ENCODE measurements at regions not wholly inside any gene's neighbourhood (a gene's known extent, or its start where the extent isn't known, plus 50 kb on each side); places are given as distances from the start of the nearest gene placed in this dataset.

- no peak for TF ChIP-seq GATA3 (IDR thresholded peaks at IDR 0.05; ENCODE audit: low read depth, low read length)
- no peak for TF ChIP-seq GATA2 (IDR thresholded peaks at IDR 0.05; ENCODE audit: low read depth, low read length)
Measured at GRCh38 chr3:102529452-102529851, 94.6 kb downstream of the ZPLD1 start.

GRCh38 chr3:102530415-102531181 lies 95.8 kb downstream of the ZPLD1 start:
- TF ChIP-seq GATA2 (IDR thresholded peaks at IDR 0.05; ENCODE audit: low read depth, low read length) (no peak), GATA3 (IDR thresholded peaks at IDR 0.05; ENCODE audit: low read depth, low read length) (no peak)

- no peak for TF ChIP-seq GATA2 (IDR thresholded peaks at IDR 0.05; ENCODE audit: low read depth, low read length)
- TF ChIP-seq GATA3 (IDR thresholded peaks at IDR 0.05; ENCODE audit: low read depth, low read length), result no peak
Measured at GRCh38 chr3:102531686-102532085, 96.9 kb downstream of the ZPLD1 start.

GRCh38 chr3:102532901-102533300 lies 98.1 kb downstream of the ZPLD1 start:
- no peak for TF ChIP-seq GATA3 (IDR thresholded peaks at IDR 0.05; ENCODE audit: low read depth, low read length)
- TF ChIP-seq GATA2 (IDR thresholded peaks at IDR 0.05; ENCODE audit: low read depth, low read length), result no peak

- TF ChIP-seq GATA3 (IDR thresholded peaks at IDR 0.05; ENCODE audit: low read depth, low read length) (no peak), GATA2 (IDR thresholded peaks at IDR 0.05; ENCODE audit: low read depth, low read length) (no peak)
Measured at GRCh38 chr3:102533784-102534183, 99.0 kb downstream of the ZPLD1 start.

GRCh38 chr3:102536456-102536855 lies 101.6 kb downstream of the ZPLD1 start:
- TF ChIP-seq GATA2 (IDR thresholded peaks at IDR 0.05; ENCODE audit: low read depth, low read length), result no peak
- TF ChIP-seq GATA3 (IDR thresholded peaks at IDR 0.05; ENCODE audit: low read depth, low read length), result no peak

- TF ChIP-seq GATA3 (IDR thresholded peaks at IDR 0.05; ENCODE audit: low read depth, low read length), result peak; percentile 44; the same call in 1 of the 2 replicates
- TF ChIP-seq GATA2 (IDR thresholded peaks at IDR 0.05; ENCODE audit: low read depth, low read length), result 0 out of 2 replicates have a peak, but pooled peaks have one; percentile 24
Measured at GRCh38 chr3:102537123-102537522, 102.3 kb downstream of the ZPLD1 start.

- no peak for TF ChIP-seq GATA2 (IDR thresholded peaks at IDR 0.05; ENCODE audit: low read depth, low read length)
- no peak for TF ChIP-seq GATA3 (IDR thresholded peaks at IDR 0.05; ENCODE audit: low read depth, low read length)
Measured at GRCh38 chr3:102544741-102545140, 109.9 kb downstream of the ZPLD1 start.

GRCh38 chr3:102545276-102545675 lies 110.5 kb downstream of the ZPLD1 start:
- no peak for TF ChIP-seq GATA2 (IDR thresholded peaks at IDR 0.05; ENCODE audit: low read depth, low read length)
- TF ChIP-seq GATA3 (IDR thresholded peaks at IDR 0.05; ENCODE audit: low read depth, low read length), result no peak

- TF ChIP-seq GATA2 (IDR thresholded peaks at IDR 0.05; ENCODE audit: low read depth, low read length), result no peak
- no peak for TF ChIP-seq GATA3 (IDR thresholded peaks at IDR 0.05; ENCODE audit: low read depth, low read length)
Measured at GRCh38 chr3:102553876-102554275, 119.1 kb downstream of the ZPLD1 start.

GRCh38 chr3:102570511-102570910 lies 135.7 kb downstream of the ZPLD1 start:
- no peak for TF ChIP-seq GATA2 (IDR thresholded peaks at IDR 0.05; ENCODE audit: low read depth, low read length)
- TF ChIP-seq GATA3 (IDR thresholded peaks at IDR 0.05; ENCODE audit: low read depth, low read length), result no peak

GRCh38 chr3:102571006-102571405 lies 136.2 kb downstream of the ZPLD1 start:
- TF ChIP-seq GATA3 (IDR thresholded peaks at IDR 0.05; ENCODE audit: low read depth, low read length), result no peak
- no peak for TF ChIP-seq GATA2 (IDR thresholded peaks at IDR 0.05; ENCODE audit: low read depth, low read length)

GRCh38 chr3:102571720-102572384 lies 137.0 kb downstream of the ZPLD1 start:
- TF ChIP-seq GATA2 (IDR thresholded peaks at IDR 0.05; ENCODE audit: low read depth, low read length) (no peak), GATA3 (IDR thresholded peaks at IDR 0.05; ENCODE audit: low read depth, low read length) (no peak)

- TF ChIP-seq GATA2 (IDR thresholded peaks at IDR 0.05; ENCODE audit: low read depth, low read length) (no peak), GATA3 (IDR thresholded peaks at IDR 0.05; ENCODE audit: low read depth, low read length) (no peak)
Measured at GRCh38 chr3:102573483-102574028, 138.7 kb downstream of the ZPLD1 start.

- TF ChIP-seq GATA3 (IDR thresholded peaks at IDR 0.05; ENCODE audit: low read depth, low read length) (no peak), GATA2 (IDR thresholded peaks at IDR 0.05; ENCODE audit: low read depth, low read length) (no peak)
Measured at GRCh38 chr3:102574355-102574754, 139.5 kb downstream of the ZPLD1 start.
